T-helper 1 cell treated with Interleukin-12 subunit alpha and Interleukin-12 subunit beta and Interleukin-4 antibody, amounts not matched to agents 30 μg/mL and 1 μg/mL, for 36 hours (primary cell): ENCODE measurements at regions not wholly inside any gene's neighbourhood (a gene's known extent, or its start where the extent isn't known, plus 50 kb on each side); places are given as distances from the start of the nearest gene placed in this dataset.

ENCODE experiments used
- H3K27ac Mint-ChIP-seq: one replicate; pipeline ENCODE4 v1.8.0; 2021; ENCODE audit warnings: mild to moderate bottlenecking, mixed read lengths
- H3K27me3 Mint-ChIP-seq: one replicate; pipeline ENCODE4 v1.8.0; 2021; ENCODE audit warnings: low read depth, mixed read lengths
- H3K36me3 Mint-ChIP-seq: one replicate; pipeline ENCODE4 v1.8.0; 2021; ENCODE audit warnings: low read depth, mixed read lengths
- H3K4me1 Mint-ChIP-seq: one replicate; pipeline ENCODE4 v1.8.0; 2021; ENCODE audit warnings: low read depth, mixed read lengths
- H3K4me3 Mint-ChIP-seq: one replicate; pipeline ENCODE4 v1.8.0; 2021; ENCODE audit warnings: mild to moderate bottlenecking, moderate library complexity, mixed read lengths
- H3K9me3 Mint-ChIP-seq: one replicate; pipeline ENCODE4 v1.8.0; 2021; ENCODE audit warnings: mixed read lengths

DNA sequence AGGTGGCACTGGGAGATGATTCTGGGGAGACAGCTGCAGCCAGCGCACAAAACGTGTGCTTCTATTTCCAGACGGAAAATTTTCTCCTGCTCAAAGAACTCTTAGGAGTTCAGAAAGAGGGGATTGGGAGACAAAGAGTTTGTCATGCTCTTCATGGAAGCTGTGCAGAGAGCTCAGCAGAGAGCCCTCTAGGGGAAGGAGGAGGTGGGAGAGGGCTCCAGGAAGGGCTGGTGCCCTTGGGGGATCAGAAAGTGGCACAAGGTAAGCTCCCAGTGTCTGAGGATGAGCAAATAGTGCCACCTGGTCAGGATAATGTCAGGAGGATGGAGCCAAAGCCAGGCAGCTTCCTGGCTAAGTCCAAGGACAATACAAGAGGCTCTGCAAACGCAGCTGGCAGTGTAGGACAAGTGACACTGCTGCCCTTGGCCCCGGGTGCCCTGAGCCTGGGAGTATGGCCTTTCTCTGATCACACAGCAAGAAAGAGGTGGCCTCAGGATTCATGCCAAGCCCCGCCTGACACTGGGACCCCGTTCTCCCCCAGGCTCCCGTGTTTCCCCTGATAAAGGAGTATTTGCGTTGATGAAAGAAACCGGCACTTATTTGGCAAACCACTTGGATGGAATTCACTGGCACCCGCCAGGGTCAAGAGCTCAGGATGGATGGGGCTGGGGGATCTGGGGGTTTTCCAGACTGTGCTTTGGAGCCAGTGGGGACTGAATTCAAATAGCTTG, 254.0 kb downstream of the PTPRU start:
- no peak overlapping the region for H3K27ac Mint-ChIP-seq
- no peaks in the 10 kb centered on the region for H3K27me3 Mint-ChIP-seq

DNA sequence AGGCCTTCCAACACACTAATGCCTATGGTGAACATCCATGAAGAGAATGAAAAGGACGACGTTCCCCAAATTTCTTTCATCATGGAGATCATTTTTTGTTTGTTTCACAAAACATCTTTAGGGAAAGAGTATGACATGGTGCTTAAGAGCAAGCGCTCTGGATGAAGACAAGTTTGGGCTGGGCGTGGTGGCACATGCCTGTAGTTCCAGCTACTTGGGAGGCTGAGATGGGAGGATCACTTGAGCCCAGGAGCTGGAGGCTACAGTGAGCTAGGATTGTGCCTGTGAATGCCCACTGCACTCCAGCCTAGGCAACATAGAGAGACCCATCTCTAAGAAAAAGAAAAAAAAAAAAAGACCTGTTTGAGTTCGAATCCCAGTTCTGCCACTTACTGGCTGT, 253.1 kb downstream of the PTPRU start:
- Mint-ChIP-seq H3K36me3 (no peaks in the 10 kb centered on the region), H3K9me3 (no peaks in the 10 kb centered on the region), H3K27me3 (no peaks in the 10 kb centered on the region), H3K27ac (no peak overlapping the region), H3K4me1 (no peaks in the 10 kb centered on the region), H3K4me3 (no peak overlapping the region)

More for the DNA sequence above, 254.0 kb downstream of the PTPRU start:
- H3K4me3 Mint-ChIP-seq, result no peak overlapping the region
- no peaks in the 10 kb centered on the region for H3K4me1 Mint-ChIP-seq
- H3K9me3 Mint-ChIP-seq, result no peaks in the 10 kb centered on the region
- H3K36me3 Mint-ChIP-seq, result no peaks in the 10 kb centered on the region

DNA sequence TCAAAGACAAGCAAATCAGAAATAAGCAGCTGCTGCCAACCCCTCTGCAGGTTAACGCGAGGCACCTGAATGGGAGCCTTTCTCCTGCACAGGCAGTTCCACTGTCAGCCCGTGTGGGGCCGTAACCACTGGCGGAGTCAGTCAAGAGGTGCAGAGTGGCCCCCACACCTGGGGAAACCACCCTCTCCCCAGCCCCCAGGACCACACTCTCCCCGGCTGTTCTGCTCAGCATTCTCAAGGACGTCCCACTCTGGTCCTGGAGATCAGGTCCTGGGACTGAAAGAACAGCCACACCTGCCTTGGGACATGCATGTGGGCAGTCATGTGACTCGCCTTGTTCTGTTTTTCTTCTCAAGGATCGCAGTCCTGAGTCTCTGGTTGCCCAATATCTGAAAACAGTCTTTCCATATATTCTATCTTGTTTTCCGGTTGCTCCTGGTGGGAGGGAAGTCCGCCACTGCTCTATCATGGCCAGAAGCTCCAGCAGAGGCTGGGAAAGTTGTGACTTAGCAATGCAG, 252.5 kb downstream of the PTPRU start:
- Mint-ChIP-seq H3K4me3 (no peak overlapping the region), H3K36me3 (no peaks in the 10 kb centered on the region), H3K4me1 (no peaks in the 10 kb centered on the region), H3K27ac (no peak overlapping the region), H3K9me3 (no peaks in the 10 kb centered on the region), H3K27me3 (no peaks in the 10 kb centered on the region)

DNA sequence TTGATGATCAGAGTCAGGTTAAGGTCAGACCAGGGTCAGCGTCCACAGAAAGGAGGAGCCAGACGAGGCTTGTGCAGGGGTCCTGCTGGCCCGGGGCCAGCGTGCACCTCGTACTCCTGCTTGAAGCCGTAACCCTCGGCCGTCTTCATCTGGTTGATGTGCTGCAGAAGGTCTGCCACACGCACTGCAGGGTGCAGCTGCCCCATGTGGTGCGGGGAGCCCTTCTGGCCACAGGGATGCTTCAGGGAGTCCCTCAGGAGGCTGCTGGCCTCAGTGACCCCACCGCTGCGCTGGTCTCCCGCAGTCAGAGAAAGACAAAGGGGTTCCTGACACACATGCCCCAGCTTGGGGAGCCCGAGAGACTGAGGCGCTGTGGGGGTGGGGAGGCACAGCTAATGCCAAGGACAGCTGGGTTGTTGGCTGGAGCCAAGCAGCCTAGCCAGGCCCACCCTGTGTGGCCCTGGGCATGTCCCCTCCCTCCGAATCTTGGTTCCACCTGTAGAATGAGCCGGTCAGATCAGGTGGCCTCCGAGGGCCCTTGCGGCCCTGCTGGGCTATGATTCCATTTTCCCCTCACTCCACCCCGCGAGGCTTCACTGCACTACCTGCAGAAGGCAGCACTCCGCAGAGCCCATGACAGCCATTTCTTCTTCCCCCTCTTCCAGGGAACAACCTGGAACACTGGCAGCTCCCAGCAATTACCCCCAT, 251.9 kb downstream of the PTPRU start:
- Mint-ChIP-seq H3K4me3 (no peak overlapping the region), H3K27me3 (peaks cover 3% of the 10 kb centered on the region), H3K4me1 (no peaks in the 10 kb centered on the region), H3K9me3 (no peaks in the 10 kb centered on the region), H3K36me3 (no peaks in the 10 kb centered on the region), H3K27ac (no peak overlapping the region)

DNA sequence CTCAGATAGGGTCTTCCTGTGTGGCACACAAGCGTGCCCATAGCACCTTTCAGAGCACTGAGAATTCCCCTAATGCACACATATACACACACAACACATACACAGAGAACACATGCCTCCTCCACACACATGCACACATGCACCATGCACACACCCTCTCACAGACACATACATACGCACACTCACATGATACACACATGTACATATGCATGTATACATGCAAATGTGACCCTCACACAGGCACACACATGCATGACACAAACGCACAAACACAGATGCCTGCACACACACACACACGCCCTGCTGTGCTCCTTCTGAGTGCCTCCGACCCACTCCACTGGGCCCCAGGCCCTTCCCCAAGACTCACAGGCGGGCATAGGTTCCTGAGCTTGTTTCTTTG, 251.0 kb downstream of the PTPRU start:
- no peak overlapping the region for H3K27ac Mint-ChIP-seq
- H3K27me3 Mint-ChIP-seq, result peaks cover 7% of the 10 kb centered on the region
- H3K4me3 Mint-ChIP-seq, result no peak overlapping the region
- H3K4me1 Mint-ChIP-seq, result no peaks in the 10 kb centered on the region
- no peaks in the 10 kb centered on the region for H3K36me3 Mint-ChIP-seq
- no peaks in the 10 kb centered on the region for H3K9me3 Mint-ChIP-seq

DNA sequence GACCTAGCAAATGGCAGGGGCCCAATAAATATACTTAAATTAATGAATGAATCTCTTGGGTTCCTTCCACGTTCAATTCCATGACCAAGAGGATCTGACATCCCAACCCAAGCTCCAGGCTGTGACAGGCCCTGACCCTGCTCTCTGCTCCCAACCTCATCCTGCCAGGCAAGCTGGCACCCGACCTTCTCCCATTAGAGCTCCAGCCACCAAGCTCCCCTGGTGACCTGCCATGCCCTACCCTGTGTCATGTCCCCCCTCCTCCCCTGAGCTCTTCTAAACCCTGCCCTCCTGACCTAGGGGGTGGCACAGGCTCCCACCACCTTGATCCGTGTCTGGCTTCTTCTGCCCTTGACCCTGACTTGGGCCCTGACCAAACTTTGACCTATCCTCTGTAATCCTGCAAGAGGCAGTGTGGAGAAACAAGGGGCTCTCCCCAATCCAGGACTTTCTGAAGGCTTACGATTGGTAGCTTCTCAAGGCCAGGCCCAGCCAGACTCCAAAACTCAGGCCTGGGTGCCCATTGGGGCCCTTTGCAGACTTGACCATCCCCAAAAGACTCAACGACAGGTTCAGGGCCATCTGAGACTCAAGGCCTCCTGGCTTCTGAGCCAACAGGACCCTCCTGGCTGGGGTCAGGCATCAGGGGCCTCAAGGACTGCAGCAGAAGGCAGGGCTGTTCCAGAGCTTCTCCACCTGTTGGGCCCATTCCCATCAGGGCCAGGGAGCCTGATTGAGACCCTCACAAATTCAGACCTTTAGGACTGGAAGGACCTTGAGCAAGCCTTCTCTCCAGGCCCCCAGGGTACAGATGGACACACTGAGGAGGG, 249.0 kb downstream of the PTPRU start:
- H3K36me3 Mint-ChIP-seq, result no peaks in the 10 kb centered on the region
- H3K9me3 Mint-ChIP-seq, result no peaks in the 10 kb centered on the region
- no peak overlapping the region for H3K4me3 Mint-ChIP-seq
- H3K27ac Mint-ChIP-seq, result no peak overlapping the region
- peaks cover 7% of the 10 kb centered on the region for H3K27me3 Mint-ChIP-seq
- no peaks in the 10 kb centered on the region for H3K4me1 Mint-ChIP-seq

DNA sequence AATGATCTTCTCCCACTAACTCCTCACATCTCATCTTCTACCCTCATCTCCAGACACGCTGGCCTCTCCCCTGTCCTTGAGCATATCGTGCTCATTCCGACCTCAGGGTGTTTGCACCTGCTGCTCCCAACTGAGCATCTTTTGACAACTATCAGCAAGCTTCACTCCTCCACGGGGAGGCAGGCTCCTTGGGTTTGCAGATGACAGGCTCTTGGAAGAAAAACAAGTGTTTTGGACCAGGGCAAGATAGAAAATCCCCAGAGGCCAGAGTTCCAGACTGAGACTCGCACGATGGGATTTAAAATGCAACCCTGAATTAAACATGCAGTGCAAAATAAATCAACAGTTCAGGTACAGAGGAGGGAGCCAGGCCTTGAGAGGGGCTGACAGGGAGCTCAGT, 246.7 kb downstream of the PTPRU start:
- Mint-ChIP-seq H3K4me3 (no peak overlapping the region), H3K27me3 (peaks cover 18% of the 10 kb centered on the region), H3K27ac (no peak overlapping the region), H3K9me3 (no peaks in the 10 kb centered on the region), H3K4me1 (no peaks in the 10 kb centered on the region), H3K36me3 (no peaks in the 10 kb centered on the region)

DNA sequence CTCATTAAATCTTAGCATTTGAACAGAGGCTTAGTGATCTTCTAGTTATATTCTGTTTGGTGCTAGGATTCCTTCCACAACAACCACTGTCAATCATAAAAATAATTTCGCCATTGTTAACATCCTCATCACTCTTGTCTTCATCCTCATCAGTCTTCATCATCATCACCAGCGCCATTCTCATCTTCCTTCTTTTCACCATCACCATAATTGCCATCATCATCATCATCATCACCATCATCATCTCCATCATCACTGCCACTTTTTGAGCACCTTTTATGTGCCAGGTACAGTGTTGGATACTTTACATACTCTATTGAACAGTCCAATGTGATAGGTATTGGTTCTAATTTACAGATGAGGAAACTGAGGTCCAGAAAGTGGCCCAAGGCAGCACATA, 245.7 kb downstream of the PTPRU start:
- Mint-ChIP-seq H3K4me1 (no peaks in the 10 kb centered on the region), H3K27me3 (peaks cover 27% of the 10 kb centered on the region), H3K36me3 (no peaks in the 10 kb centered on the region), H3K9me3 (no peaks in the 10 kb centered on the region), H3K4me3 (no peak overlapping the region), H3K27ac (no peak overlapping the region)

DNA sequence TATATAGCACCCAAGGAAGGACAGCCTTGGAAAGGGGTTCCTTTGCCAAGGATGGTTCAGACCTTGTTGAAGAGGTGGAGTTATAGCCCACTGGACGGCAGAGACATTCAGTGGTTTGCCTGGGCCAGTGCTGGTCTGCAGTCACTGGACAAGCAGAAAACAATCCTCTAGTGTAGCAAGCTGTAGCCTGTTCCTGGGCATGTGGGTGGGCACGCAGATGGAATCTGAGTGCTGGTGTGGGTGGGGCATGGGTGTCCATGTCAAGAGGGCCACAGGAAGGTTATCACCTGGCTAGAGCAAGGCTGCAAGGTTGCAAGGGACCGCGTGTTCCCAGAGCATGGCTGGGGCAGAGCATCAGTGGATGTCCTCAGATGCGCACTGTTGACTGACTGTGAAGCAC, 244.7 kb downstream of the PTPRU start:
- Mint-ChIP-seq H3K27ac (no peak overlapping the region), H3K9me3 (no peaks in the 10 kb centered on the region), H3K36me3 (no peaks in the 10 kb centered on the region), H3K27me3 (peaks cover 37% of the 10 kb centered on the region), H3K4me3 (no peak overlapping the region), H3K4me1 (no peaks in the 10 kb centered on the region)

DNA sequence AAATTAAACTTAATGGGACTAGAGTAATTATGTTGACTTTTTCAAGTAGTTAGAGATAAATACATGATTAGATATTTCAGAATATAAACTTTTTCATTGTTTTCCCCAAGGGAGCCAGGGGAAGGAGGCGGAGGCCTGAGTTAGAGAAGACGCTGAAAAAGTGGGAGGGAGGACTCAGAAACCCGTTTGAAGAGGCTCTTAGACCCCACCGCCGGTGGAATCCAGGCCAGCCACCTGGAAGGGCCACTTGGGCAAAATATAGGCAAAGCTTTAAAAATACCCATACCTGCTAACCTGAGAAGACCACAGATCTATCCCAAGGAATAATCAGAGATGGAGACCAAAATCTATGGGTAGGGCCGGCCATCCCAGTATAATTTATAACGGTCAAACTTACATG, 242.6 kb downstream of the PTPRU start:
- H3K4me3 Mint-ChIP-seq, result no peak overlapping the region
- no peaks in the 10 kb centered on the region for H3K9me3 Mint-ChIP-seq
- H3K27me3 Mint-ChIP-seq, result peaks cover 50% of the 10 kb centered on the region
- no peak overlapping the region for H3K27ac Mint-ChIP-seq
- H3K4me1 Mint-ChIP-seq, result no peaks in the 10 kb centered on the region
- H3K36me3 Mint-ChIP-seq, result no peaks in the 10 kb centered on the region

DNA sequence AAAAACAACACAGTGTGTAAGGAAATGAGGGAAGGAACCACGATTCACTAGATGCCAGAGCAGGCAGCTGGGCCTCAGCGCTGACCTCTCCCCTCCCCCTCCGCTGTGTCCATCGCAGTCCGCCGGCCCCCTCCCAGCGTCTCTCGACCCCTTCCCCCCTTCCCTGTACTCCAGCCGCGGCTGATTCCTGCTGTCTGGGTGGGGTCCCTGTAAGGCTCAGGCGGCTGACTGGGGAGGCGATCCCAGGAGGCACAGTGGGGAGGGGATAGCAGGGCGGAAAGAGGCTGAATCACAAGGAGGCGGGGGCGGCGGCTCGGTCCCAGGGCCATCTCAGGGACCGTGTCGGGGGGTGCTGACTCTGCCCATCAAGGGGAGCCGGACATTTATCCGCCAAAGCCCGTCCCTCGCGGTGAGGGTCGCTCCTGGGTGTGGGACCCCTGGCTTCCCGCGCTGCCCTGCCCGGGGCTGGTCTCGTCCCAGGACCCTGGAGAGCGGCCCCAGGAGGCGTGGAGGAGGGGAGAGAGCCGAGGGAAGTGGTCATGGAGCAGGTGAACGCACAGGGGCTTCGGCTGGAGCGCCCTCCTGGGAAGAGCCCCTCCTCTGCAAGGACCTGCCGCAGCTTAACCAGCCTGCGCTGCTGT, 241.9 kb downstream of the PTPRU start:
- no peaks in the 10 kb centered on the region for H3K9me3 Mint-ChIP-seq
- no peaks in the 10 kb centered on the region for H3K4me1 Mint-ChIP-seq
- H3K4me3 Mint-ChIP-seq, result no peak overlapping the region
- H3K27ac Mint-ChIP-seq, result no peak overlapping the region
- H3K36me3 Mint-ChIP-seq, result no peaks in the 10 kb centered on the region
- H3K27me3 Mint-ChIP-seq, result peaks cover 53% of the 10 kb centered on the region

DNA sequence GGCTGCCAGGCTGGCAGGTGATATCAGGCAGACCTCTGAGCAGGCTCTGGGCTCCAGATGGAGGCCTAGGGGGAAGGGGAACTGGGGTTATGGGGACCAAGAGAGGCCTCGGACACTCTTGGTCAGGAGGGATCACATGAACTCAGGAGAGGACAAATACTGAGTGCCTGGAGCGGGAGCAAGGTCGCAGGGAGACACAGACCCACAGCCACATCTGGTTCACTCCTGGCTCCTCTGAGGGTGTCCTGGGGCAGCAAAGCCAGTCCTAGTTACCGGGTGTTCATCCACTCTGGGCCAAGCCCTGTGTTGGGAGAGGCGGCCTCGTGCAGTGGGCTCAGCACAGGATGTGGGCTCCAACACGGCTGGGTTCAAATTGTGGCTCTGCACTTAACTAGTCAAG, 239.0 kb downstream of the PTPRU start:
- no peak overlapping the region for H3K27ac Mint-ChIP-seq
- peaks cover 54% of the 10 kb centered on the region for H3K27me3 Mint-ChIP-seq
- H3K36me3 Mint-ChIP-seq, result no peaks in the 10 kb centered on the region
- no peaks in the 10 kb centered on the region for H3K9me3 Mint-ChIP-seq
- H3K4me3 Mint-ChIP-seq, result no peak overlapping the region
- no peaks in the 10 kb centered on the region for H3K4me1 Mint-ChIP-seq

DNA sequence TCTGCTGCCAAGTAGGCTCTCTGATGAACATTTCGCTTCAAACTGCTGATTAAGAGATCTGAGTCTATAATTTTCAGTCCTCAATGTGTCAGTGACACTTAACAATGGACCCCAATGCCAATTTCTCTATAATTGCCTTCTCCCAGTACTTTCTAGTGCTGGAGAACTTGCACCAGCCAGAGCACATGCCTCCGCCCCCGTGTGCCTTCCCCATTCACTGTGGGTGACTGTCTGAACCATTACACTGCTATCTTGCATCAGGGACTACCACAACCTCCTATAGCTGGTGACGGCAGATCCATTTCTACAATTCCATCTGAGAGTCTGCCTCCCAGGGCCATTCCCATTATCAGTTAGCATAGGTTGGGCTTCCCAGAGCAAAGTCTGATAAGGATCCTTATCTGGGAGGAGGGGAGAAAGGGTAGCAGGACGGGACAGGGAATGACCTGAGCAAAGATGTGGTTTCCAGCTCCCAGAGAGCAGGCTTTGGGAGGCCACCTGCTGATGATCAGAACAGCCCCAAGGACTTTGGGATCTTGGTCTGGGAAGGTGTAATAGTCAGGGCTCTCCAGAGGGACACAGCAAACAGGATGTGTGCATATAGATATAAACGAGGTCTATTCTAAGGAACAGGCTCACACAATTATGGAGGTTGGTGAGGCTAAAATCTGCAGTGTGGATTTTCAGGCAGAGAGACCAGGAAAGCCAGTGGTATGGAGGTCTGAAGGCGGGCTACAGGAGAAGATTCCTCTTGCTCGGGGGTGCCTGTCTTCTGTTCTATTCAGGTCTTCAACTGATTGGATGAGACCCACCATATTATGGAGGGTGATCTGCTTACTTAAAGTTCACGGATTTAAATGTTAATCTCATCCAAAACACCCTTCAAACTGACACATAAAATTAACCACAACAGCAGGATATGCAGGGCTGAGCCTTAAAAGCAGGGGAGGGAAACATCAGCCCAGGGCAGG, 238.2 kb downstream of the PTPRU start:
- H3K36me3 Mint-ChIP-seq, result no peaks in the 10 kb centered on the region
- H3K27me3 Mint-ChIP-seq, result peaks cover 54% of the 10 kb centered on the region
- H3K27ac Mint-ChIP-seq, result no peak overlapping the region
- H3K4me1 Mint-ChIP-seq, result no peaks in the 10 kb centered on the region
- no peak overlapping the region for H3K4me3 Mint-ChIP-seq
- no peaks in the 10 kb centered on the region for H3K9me3 Mint-ChIP-seq
